Mucosa of rectum (tissue), 2 donors: ENCODE measurements at regions not wholly inside any gene's neighbourhood (a gene's known extent, or its start where the extent isn't known, plus 50 kb on each side); places are given as distances from the start of the nearest gene placed in this dataset.
A peak's percentile ranks its signal among the peaks of the same experiment; 100 is the strongest.

Experiments used
- H3K27ac ChIP-seq, 2 donors: one replicate each; pipeline ENCODE4 v1.7.0; 2013; ENCODE audit warnings: inconsistent platforms in 2 of 2, low read depth in 2 of 2, low read length in 2 of 2
- H3K27me3 ChIP-seq, 2 donors: one replicate each; pipeline ENCODE4 v1.7.0; 2013; ENCODE audit warnings: low read length in 2 of 2; ENCODE audit not compliant: control insufficient read depth in 2 of 2, insufficient read depth in 2 of 2
- H3K36me3 ChIP-seq, 2 donors: one replicate each; pipeline ENCODE4 v1.7.0; 2013; ENCODE audit warnings: low read length in 2 of 2; ENCODE audit not compliant: control insufficient read depth in 2 of 2, insufficient read depth in 2 of 2
- H3K4me1 ChIP-seq, 2 donors: one replicate each; pipeline ENCODE4 v1.7.0; 2013; ENCODE audit warnings: low read length in 2 of 2, mild to moderate bottlenecking in 1 of 2; ENCODE audit not compliant: control insufficient read depth in 2 of 2, insufficient read depth in 2 of 2
- H3K4me3 ChIP-seq, 2 donors: one replicate each; pipeline ENCODE4 v1.7.0; 2013; ENCODE audit warnings: low read length in 2 of 2
- H3K9ac ChIP-seq, 2 donors: one replicate each; pipeline ENCODE4 v1.7.0; 2013; ENCODE audit warnings: low read length in 2 of 2, low read depth in 1 of 2, mild to moderate bottlenecking in 1 of 2
- H3K9me3 ChIP-seq, 2 donors: one replicate each; pipeline ENCODE4 v1.7.0; 2013; ENCODE audit warnings: low read length in 2 of 2; ENCODE audit not compliant: control insufficient read depth in 2 of 2
- donor health status: healthy.
- donor health status: Normal muscosa, but diverticular disease.

GRCh38 chr1:193355178-193355577, 168.8 kb upstream of the B3GALT2 start:
- H3K9ac ChIP-seq, result peak overlapping the region in 1 of 2 donors; percentile 34
- peaks cover 2 to 17% of the 10 kb centered on the region in 2 donors for H3K4me1 ChIP-seq
- H3K36me3 ChIP-seq, result no peaks in the 10 kb centered on the region
- H3K9me3 ChIP-seq, result no peaks in the 10 kb centered on the region
- H3K4me3 ChIP-seq, result no peak overlapping the region
- no peaks in the 10 kb centered on the region for H3K27me3 ChIP-seq
- peak overlapping the region; percentile 72 to 75 for H3K27ac ChIP-seq

DNA sequence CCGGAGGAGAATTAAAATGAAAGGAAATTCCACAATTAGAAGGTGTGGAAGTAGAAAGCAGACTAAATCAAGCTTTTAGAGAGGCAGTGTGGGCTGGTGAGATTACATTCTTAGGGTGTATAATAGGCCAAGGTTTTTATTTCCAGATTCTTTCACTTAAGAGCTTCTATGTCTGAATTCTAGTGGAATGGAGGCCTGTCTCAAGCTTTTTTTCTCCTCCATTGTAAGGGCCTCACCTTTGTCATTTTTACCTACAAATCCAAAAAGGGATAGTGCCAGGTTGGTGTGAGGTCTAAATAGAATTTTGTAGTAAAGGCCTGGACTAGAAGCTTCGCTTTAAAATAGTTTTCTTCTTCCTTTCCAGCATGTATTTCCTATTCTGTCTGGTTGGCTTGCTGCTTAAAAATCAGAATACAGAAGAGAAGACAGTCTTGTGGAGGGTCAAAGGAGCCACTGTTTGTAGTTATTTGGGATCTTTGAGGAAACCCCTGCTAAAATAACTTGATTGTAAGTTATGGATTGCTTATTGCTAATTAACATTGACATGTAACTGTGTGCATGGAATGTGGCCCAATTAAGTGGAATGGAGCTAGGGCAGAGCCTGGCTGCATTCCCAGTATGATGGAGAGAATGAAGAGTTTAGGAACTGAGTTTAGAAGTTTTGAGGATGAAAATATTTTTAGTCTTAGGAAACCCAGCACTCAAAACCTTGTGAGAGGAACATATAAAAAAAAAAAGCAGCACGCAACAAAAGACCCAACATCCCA, 162.5 kb upstream of the B3GALT2 start:
- no peak overlapping the region for H3K4me3 ChIP-seq
- H3K9ac ChIP-seq, result no peak overlapping the region
- H3K27ac ChIP-seq, result no peak overlapping the region

GRCh38 chr1:193348091-193348768, 161.8 kb upstream of the B3GALT2 start:
- no peaks in the 10 kb centered on the region for H3K9me3 ChIP-seq
- no peak overlapping the region for H3K9ac ChIP-seq
- H3K4me3 ChIP-seq, result no peak overlapping the region
- no peaks in the 10 kb centered on the region for H3K36me3 ChIP-seq
- no peak overlapping the region for H3K27ac ChIP-seq
- H3K27me3 ChIP-seq, result no peaks in the 10 kb centered on the region
- H3K4me1 ChIP-seq, result peaks cover 0 to 8% of the 10 kb centered on the region in 2 donors

More for the DNA sequence above, 162.5 kb upstream of the B3GALT2 start:
- peaks cover 0 to 8% of the 10 kb centered on the region in 2 donors for H3K4me1 ChIP-seq
- H3K36me3 ChIP-seq, result no peaks in the 10 kb centered on the region
- H3K27me3 ChIP-seq, result no peaks in the 10 kb centered on the region
- no peaks in the 10 kb centered on the region for H3K9me3 ChIP-seq

DNA sequence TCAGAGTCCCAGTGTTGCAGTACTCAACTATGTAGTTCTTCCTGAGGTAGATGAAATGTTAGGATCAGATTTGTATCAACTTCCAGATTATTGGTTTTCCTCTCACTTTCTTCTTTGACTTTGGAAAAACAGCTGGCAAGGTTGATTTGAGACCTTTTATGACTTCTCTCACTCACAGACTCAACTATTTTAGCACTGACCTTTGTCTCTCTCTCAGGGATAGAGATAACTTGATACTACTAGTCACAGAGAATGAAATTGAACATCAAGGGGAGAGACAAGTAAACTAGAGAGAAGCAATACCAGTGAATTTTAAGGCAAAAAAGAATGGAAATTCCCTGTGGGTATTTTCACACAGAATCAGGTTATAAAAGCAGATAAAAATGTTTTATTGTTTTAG, 159.7 kb upstream of the B3GALT2 start:
- Histone ChIP-seq H3K9ac (no peak overlapping the region), H3K4me1 (peaks cover 0 to 8% of the 10 kb centered on the region in 2 donors), H3K36me3 (no peaks in the 10 kb centered on the region), H3K9me3 (no peaks in the 10 kb centered on the region), H3K4me3 (no peak overlapping the region), H3K27me3 (no peaks in the 10 kb centered on the region), H3K27ac (no peak overlapping the region)

GRCh38 chr1:193342811-193343210, 156.4 kb upstream of the B3GALT2 start:
- no peaks in the 10 kb centered on the region for H3K27me3 ChIP-seq
- no peak overlapping the region for H3K27ac ChIP-seq
- H3K36me3 ChIP-seq, result no peaks in the 10 kb centered on the region
- no peak overlapping the region for H3K4me3 ChIP-seq
- peaks cover 0 to 8% of the 10 kb centered on the region in 2 donors for H3K4me1 ChIP-seq
- no peaks in the 10 kb centered on the region for H3K9me3 ChIP-seq
- no peak overlapping the region for H3K9ac ChIP-seq

GRCh38 chr1:193340331-193340730, 153.9 kb upstream of the B3GALT2 start:
- no peaks in the 10 kb centered on the region for H3K27me3 ChIP-seq

DNA sequence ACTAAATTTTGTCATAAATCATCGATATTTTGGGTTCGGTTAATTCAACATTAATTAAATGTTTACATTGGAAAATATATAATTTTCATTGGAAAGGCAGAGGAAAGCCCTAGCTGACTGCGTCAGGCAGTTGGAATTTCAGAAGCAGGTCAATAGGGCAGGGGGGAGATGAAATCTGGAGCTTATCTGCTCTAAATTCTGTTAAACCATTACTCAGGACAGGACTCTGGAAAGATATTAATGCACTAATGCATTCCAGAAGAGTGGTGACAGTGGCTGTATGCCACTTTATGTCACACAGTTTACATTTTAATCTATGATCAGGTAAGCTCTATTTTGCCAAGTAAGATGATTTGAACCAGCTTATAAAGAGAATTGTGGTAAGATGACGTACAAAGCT, 153.0 kb upstream of the B3GALT2 start:
- Histone ChIP-seq H3K9me3 (no peaks in the 10 kb centered on the region), H3K9ac (no peak overlapping the region), H3K36me3 (no peaks in the 10 kb centered on the region), H3K27ac (no peak overlapping the region), H3K27me3 (no peaks in the 10 kb centered on the region), H3K4me1 (no peaks in the 10 kb centered on the region), H3K4me3 (no peak overlapping the region)

More at GRCh38 chr1:193340331-193340730, 153.9 kb upstream of the B3GALT2 start:
- Histone ChIP-seq H3K36me3 (no peaks in the 10 kb centered on the region), H3K4me3 (no peak overlapping the region), H3K9me3 (no peaks in the 10 kb centered on the region), H3K9ac (no peak overlapping the region), H3K27ac (no peak overlapping the region), H3K4me1 (no peaks in the 10 kb centered on the region)

GRCh38 chr1:193338194-193338593, 151.8 kb upstream of the B3GALT2 start:
- H3K27ac ChIP-seq, result no peak overlapping the region
- H3K36me3 ChIP-seq, result no peaks in the 10 kb centered on the region
- H3K9me3 ChIP-seq, result peaks cover 4 to 6% of the 10 kb centered on the region in 2 donors
- H3K9ac ChIP-seq, result no peak overlapping the region
- H3K4me3 ChIP-seq, result no peak overlapping the region
- no peaks in the 10 kb centered on the region for H3K27me3 ChIP-seq
- no peaks in the 10 kb centered on the region for H3K4me1 ChIP-seq

DNA sequence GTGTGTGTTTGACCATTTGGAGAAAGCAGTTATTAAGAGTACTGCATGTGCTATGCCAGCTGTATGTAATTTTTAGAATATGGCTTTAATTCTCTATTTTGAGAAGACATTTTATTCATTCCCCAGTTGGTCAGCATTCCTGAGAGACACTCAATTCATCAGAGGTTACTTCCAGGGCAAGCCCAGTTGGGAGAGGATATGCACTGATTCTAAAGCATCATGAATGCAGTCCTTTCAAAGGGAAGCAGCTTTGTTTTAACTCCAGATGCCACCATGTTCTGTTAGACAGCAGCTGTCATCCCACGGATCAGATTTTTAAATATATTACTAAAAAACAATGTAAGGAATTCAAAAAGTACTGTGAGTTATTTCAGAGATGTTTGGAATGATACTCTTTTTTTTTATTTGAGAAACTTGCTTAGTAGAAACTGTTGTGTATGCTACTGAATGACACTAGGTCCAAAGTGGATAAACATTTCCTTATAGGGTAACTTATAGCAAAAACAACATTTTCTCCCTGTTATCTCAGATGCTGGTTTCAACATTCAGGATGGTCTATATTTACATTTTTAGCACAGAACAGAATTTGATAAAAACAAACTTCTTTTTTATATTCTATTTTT, 149.5 kb upstream of the B3GALT2 start:
- no peaks in the 10 kb centered on the region for H3K27me3 ChIP-seq
- H3K27ac ChIP-seq, result no peak overlapping the region
- H3K4me3 ChIP-seq, result no peak overlapping the region
- H3K36me3 ChIP-seq, result no peaks in the 10 kb centered on the region
- H3K4me1 ChIP-seq, result no peaks in the 10 kb centered on the region
- peaks cover 4 to 7% of the 10 kb centered on the region in 2 donors for H3K9me3 ChIP-seq
- H3K9ac ChIP-seq, result no peak overlapping the region

DNA sequence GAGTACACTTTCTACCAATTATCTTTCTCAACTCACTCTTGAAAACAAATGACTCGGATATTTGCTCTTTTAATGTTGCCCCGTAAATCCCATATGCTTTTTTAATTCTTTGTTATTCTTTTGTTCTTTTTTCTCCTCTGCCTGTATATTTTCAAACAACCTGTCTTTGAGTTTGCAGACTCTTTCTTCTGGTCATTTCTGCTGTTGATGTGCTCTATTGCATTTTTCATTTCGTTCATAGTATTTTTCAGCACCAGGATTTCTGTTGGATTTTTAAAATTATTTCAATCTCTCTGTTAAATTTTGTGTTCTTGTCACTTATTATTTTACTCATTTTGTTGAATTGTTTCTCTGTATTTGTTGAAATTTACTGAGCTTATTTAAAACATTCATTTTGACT, 146.8 kb upstream of the B3GALT2 start:
- Histone ChIP-seq H3K4me3 (no peak overlapping the region), H3K9me3 (peaks cover 4 to 7% of the 10 kb centered on the region in 2 donors), H3K27ac (no peak overlapping the region), H3K27me3 (no peaks in the 10 kb centered on the region), H3K9ac (no peak overlapping the region), H3K4me1 (no peaks in the 10 kb centered on the region), H3K36me3 (no peaks in the 10 kb centered on the region)
